ENCODE measurements at regions not wholly inside any gene's neighbourhood (a gene's known extent, or its start where the extent isn't known, plus 50 kb on each side); places are given as distances from the start of the nearest gene placed in this dataset.

DNA sequence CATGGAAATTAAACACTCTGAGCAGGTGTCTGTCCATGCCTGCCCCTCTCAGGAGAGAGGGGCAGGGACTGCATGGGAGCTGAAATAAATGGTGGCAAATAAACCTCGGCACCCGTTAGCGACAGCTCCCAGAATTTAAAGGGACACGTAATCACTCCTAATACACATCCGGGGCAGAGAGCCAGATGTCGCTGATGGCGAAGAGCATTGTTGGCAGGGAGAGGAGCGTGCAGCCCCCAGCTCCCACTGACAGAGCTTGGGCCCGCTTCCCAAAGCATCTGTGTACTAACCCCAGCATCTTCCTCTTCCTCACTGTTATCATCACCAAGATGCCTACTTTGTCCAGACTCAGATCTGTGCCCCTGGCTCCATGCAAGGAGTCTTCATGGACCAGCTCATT lies 85.8 kb downstream of the IRX5 start:
- TF ChIP-seq, protein P1, sequence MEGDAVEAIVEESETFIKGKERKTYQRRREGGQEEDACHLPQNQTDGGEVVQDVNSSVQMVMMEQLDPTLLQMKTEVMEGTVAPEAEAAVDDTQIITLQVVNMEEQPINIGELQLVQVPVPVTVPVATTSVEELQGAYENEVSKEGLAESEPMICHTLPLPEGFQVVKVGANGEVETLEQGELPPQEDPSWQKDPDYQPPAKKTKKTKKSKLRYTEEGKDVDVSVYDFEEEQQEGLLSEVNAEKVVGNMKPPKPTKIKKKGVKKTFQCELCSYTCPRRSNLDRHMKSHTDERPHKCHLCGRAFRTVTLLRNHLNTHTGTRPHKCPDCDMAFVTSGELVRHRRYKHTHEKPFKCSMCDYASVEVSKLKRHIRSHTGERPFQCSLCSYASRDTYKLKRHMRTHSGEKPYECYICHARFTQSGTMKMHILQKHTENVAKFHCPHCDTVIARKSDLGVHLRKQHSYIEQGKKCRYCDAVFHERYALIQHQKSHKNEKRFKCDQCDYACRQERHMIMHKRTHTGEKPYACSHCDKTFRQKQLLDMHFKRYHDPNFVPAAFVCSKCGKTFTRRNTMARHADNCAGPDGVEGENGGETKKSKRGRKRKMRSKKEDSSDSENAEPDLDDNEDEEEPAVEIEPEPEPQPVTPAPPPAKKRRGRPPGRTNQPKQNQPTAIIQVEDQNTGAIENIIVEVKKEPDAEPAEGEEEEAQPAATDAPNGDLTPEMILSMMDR (IDR thresholded peaks at IDR 0.05): no peak
- TF ChIP-seq ZFX (IDR thresholded peaks at IDR 0.05; ENCODE audit: borderline replicate concordance): no peak

Measured in 22Rv1 (cell line).